NCI-H2081 (cell line): ENCODE measurements at regions not wholly inside any gene's neighbourhood (a gene's known extent, or its start where the extent isn't known, plus 50 kb on each side); places are given as distances from the start of the nearest gene placed in this dataset.

Experiments
- DNase-seq, 2 experiments: peaks; one replicate each; lab custom pipeline; 2025; lab: John Stamatoyannopoulos, UW

DNA sequence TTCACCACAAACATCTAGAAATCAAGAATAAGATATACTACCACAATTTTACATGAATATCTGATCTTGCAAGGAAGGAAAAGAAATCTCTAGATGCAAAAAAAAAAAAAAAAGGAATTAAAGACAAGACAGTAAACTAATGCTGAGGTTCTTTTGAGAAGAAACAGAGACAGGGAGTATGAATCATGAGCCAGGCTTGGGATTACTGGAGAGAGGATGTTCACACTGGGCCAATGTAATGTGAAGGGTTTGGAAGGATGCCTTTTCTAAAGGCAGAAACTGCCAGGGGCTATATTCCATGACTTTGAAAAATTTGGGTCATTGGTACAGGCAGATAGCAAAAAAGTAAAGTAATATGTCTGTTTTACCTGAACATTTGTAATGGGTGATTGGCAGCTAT lies 573.0 kb upstream of the IGFBP3 start:
- DNase-seq = no peak

DNA sequence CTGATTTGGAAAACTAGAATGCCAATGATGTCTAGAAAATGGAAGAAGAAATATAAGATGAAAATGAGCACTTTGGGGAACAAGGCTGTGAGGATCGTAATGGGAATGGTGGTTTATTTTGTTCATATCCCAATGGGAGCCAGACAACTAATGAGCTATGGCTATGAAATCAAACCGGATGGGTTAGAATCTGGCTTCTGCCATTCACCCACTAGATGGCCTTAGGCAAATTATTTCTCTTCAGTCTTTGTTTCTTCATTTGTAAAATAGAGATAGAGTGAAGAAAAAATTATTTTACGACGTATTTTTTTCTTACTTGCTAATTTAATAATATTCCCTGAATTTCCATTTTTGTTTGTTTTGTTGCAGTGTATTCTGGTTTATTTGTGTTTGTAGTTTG lies 572.1 kb upstream of the IGFBP3 start:
- DNase-seq = no peak

DNA sequence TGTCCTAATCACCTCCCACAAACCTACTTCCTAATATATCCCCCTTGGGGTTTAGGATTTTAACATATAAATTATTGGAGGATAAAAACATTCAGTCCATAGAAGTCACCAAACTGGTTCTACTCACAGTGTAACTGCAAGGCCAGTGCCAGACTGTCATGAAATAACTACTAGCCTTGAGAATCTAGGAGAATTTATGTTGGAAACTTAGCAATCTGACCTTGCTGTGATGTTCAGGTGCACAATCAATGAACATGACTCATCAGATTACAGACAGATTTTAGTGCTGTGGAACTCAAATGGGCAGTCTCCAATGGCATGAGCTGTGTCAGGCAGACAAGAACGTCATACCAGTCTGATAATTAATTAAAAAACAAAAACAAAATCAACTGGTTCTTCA lies 571.4 kb upstream of the IGFBP3 start:
- no peak for DNase-seq

DNA sequence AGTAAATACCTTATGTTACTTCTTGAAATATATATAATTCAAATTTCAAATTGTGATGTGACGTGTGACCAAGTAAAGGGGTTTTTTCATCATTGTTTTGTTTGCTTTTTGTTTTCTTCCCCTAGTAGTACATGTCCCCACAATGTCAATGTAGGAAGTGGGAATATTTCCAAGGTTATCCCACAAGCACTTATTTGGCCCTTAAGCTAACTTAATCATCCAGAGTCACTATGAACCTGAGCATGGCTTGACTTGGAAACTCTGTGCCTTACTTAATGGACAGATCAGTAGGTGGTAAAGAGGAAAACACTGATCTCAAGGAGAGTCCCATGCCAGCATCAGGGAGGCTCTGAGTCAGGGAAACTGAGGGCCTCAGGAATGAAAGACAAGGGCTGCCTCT lies 569.3 kb upstream of the IGFBP3 start:
- no peak for DNase-seq

DNA sequence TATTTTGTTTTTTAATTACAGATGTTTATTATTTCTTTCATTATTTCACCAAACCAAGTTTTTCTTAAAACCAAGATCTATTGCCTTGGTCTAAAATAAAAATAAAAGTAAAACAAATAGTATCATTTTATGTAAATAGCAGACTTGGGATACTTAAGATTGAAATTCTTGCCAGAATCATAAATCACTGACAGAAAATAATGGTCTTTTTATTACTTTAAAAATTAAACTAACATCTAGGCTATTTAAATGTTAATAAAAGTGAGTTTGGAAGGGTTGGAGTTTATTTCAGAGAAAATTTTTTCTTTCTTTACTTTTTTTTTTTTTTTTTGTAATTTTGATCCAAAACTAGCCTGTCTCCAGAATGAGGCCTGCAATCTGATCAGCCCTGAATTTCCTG lies 568.0 kb upstream of the IGFBP3 start:
- DNase-seq = no peak

DNA sequence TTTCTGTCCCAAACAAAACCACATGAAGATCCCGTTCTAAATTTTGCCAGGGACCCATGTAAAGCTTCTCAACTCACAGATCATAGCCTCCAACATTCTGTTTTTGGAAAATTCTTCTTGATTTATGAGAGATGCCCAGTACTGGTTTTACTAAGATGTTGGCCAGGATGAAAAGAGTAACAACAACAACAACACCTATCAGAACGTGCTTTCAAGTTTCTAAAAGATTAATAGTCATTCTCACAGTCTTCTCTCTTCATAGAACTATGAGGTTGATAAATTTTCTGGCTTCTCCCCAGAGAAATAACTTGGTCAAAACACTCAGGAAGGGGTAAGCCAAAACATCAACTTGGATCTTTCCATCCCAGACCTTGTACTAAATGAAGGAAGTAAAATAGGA lies 567.5 kb upstream of the IGFBP3 start:
- DNase-seq = no peak

DNA sequence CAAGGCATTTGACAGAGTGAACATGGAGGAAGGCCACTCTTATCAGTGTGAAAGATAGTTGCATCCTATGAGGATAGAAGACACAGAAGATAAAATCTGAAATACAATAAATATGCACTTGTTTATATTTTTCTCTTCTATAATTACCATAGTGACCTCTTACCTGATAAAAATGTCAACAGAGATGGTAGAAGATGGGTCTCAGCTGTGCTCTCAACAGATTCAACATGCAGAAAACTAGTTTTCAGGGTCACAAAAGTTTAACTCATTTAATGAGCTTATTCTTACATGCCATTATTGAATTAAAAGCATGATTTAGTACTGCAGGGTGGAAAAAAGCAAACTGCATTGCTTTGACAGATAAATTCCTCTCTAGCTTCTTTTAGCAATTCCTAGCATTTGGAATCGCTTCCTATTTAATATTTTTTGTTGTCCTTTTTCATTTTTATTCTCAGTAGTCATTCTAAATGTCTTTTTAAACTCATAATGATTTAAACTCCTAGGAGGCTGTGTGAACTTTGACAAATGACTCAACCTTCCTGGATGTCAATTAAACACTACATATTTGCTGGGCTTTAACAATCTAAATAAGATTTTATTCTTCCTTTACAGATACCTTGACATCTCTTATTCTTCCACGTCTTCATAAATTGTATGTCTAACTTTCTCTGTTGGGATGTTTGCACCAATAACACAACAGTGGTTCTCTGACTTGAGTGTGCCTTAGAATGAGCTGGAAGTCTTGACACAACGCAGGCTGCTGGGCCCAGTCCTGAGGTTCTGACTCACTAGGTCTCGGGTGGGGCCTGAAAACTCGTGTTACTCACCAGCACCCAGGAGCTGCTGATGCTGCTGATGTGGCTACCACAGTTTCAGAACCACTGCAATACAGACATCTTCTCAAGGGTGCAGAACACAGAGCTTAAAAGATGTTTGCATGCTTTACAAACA lies 565.5 kb upstream of the IGFBP3 start:
- DNase-seq = no peak

DNA sequence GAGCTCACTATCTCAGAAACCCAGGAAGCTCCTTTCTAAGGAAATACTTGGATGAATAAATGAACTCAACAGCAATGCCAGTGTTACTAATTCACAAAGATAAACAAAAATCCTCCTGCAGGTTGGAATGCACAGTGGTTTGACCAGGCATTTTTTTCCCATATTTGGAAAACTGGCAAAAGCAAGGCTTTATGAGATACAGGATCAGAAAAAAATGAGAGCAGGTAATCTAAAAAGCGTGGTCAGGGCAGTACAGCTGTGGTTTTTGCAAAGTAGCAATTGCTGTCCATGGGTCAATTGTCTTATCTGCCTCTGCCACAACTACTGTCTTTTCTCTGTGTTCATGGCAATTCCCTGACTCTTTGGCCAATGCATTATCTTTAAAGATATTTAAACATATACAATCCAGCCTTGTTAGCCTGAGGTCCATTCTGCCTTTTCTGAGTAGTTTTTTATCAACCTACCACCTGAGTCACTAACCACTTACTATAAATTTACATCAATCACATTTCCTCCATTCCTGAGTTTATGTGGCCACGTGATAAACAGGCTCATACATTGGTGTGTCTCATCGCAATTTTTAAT lies 564.5 kb upstream of the IGFBP3 start:
- no peak for DNase-seq

DNA sequence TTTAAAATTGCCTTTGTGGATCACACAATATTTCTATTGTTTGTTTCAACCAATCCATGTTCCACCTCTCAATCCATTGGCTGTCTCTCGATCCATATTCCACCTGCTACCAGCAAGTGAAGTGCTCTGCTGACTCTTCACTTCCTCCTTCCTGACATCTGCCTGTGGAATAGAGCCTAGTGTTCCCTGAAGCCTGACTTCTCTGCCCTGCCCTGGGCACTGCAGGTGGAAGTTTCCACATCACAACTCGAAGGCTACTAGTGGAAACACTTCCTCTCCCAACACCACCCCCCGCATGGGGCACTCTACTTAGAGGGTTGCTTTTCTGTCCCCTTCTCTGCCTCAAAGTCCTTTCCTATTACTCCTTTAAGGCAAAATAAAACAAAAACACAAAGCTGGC lies 563.8 kb upstream of the IGFBP3 start:
- DNase-seq = no peak

DNA sequence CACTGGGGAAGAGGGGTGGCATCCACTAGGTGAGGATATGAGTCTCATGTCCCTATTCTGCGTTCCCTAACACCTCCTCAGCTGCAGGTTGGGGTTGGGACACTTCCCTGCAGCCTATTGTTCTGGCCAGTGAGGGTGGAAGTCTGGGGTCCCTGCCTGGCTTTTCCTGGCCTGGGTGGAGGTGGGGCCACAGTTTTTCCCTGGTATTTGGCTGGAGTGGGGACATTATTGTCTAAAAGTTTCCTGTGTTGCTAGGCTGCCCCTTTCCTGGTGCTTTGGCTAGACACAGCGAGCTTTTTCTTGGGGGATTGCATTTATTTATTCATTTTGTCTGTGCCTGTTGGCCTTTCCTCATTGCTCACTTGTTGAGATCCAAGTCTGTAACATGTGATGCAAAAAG lies 559.5 kb upstream of the IGFBP3 start:
- no peak for DNase-seq

DNA sequence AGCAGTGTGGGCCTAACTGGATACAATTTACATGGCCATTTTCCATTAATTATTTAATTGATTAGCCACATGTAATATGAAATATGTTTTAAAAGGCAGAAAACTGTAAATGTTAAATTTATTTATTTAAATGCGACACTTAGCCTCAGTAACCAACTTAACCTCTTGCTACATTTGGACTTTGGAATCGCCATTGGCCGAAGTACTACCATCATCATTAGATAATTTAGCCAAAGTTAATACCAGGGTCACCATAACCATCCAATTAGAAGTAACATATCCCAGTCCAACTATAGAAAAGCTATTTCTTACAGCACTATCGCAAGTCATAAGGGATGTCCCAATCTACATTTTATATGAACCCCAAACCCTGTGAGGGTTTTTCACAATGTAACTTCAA lies 558.6 kb upstream of the IGFBP3 start:
- no peak for DNase-seq

DNA sequence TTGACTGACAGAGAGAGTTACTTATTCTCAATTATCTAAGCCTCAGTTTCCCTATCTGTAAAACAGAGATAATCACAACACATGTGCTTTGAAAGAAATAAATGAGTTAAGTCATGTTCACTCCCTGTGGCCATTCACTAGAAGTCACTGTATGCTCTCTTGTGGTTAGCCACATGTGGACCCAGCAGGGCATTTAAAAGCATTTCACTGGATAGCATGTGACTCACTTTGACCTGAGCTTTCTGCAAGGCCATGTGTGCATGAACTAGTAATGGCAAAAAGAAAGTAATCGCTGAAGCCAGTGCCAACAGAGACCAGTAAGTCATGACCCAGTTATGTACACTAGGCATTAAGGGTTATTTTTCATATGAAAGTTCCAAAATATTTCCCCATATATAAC lies 557.0 kb upstream of the IGFBP3 start:
- DNase-seq = no peak

DNA sequence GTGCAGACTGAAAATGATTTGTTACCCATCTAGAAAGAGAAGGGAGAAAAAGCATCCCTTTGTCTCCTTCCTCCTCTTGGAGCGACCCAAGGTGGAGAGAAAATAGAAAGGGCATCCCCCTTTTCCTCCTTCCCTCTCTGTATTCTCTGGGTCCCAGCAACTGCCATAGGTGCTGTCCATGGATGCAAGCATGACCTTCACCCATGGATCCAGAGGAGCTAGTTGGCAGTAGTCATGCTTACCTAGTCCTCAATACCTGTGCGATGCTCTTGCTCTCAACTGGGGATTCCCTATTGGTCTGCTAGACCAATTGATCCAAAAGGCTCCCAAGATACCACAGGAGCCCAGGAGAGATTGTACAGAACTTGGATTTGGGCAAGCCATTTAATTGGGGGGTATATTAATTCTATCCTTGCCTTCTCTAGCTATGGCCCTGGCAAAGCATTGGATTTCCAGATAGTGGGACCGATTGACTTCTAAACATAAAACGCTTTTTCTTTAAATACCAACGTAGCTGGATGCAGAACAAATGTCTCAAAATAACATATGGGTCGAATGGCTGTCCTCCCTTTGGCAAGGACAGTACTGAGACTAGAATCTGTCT lies 547.8 kb upstream of the IGFBP3 start:
- no peak for DNase-seq

DNA sequence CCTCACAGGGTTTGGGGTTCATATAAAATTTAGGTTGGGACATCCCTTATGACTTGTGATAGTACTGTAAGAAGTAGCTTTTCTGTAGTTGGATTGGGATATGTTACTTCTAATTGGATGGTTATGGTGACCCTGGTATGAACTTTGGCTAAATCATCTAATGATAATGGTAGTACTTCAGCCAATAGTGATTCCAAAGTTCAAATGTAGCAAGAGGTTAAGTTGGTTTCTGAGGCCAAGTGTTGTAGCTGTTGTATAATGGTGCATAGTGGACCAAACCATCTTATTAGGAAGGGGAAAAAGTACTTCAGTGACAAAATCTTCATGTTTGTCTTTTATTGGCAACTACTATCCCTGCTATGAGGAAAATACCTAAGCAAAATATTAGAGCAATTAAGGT lies 542.1 kb upstream of the IGFBP3 start:
- no peak for DNase-seq

DNA sequence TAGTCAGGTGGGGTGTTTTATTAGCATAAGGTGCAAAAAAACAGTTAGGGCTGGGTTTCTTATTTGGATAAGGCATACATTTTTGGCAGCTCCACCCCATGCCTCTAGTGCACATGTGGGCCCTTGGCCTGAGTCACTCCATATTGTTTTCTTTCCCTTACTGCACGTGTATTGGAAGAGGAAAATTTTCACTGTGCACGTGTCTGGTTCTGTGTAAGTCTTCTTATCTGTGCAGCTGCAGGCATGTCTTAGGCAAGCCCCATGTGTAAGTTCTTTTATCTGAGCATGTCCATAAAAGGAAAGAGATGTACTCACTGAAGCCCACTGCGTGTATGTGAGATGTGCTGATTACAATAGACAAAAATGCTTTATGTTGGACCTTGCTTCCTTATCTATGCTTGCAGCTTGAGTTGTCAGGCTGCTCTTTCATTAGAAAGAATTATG lies 540.3 kb upstream of the IGFBP3 start:
- no peak for DNase-seq

DNA sequence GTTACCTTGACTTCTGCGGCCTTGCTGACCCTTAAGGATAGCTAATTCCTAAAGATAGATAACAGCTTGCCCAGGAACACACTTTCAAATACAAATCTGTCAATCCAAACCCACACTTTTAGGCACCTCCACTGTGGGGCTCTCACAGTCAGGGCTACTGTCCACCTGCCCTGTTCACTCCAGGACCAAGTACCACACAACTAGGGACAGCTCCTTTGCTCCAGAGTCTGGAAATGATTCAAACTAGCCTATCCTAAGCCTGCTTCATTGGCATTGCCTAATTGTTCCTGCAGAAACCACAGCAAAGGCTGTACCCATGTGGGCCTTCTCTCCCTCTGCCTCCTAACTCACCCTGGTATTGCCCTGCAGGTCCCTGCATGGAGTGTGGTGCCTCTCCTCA lies 538.9 kb upstream of the IGFBP3 start:
- no peak for DNase-seq

DNA sequence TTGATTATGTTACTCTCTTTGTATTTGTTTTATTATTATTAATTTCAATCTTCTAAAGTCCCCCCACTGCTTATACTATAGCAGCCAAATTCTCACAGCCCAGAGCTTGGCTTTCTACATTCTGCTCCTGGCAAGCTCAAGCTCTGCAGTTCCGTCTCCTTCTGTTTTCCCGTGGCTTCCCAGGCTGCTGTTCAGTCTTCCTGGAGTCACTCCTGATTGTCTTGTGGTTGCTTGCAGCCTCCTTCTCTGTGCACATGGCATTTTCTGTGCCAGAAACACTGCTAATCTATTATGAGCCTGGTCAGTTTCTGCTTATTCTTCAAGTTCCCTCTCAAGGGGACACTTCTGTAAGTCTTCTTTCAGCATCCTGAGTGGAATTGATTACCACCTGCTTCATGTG lies 533.7 kb upstream of the IGFBP3 start:
- DNase-seq = no peak

DNA sequence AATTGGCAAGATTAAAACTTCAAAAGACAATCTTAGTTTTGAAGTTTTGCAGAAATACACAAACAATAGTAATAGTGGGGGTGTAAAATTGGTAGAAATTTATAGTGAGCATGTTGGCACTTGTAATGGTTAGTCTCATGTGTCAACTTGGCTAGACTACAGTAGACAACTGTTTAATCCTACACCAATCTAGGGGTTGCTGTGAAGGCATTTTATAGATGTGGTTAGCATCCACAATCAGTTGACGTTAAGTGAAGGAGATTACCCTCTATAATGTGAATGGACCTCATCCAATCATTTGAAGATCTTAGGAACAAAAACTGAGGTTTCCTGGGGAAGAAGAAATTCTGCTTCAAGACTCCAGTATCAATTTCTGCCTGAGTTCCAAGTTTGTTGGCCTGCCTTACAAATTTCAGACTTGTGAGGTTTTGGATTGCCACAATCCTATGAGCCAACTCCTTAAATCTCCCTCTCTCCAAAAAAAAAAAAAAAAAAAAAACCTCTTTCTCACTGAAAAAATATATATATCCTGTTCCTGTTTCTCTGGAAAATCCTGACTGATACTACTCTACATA lies 531.6 kb upstream of the IGFBP3 start:
- no peak for DNase-seq

DNA sequence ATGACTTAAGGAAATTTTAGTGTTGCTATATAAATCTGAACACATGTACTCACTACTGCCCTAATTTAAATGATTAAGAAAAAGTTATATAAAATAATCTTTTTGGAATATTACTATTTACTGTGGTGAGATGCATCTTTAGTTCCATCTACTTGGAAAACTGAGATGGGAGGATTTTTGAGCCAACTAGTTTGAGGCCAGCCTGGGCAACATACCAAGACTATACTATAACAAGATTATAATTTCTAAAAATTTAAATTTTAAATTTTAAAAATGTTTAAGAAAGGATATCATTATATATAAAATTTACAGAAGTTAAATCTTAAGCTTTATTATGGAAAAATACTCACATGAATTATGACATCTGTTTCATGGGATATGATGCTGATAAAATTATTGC lies 530.8 kb upstream of the IGFBP3 start:
- no peak for DNase-seq

DNA sequence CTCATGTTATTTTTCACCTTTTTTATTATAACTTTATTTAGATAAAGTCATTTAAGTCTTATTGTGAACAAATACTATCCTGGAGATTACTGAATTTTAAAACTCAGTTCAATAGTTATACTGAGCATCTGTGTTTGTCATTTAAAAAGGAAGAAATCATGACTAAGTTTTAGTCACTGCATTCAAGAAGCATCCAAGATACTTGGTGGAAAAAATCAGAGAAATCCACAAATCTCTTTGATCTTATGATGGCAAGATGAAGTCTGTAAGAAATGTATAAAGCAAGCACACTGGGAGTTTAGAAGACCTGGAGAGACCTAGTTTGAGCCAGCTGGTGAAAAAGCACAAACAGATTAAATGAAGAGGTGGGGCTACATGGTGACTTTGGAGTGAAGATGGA lies 529.8 kb upstream of the IGFBP3 start:
- no peak for DNase-seq

DNA sequence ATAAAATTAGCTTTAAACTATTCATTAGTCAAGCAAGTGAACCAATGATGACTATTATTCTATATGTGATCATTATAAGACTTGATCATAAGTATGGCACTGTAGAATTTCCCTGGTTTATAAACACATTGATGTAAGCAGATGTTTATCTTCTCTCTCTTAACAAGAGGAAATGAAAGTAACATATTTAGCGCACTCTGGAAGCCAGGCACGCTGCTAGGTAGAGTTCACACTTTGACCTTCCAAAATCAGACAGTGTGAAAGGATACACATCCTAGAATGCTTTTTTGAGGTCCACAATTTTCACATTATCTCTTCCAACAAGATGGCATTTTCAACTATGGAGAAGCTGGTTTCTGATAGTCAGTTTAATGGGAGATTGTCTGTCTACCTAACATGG lies 529.4 kb upstream of the IGFBP3 start:
- no peak for DNase-seq

DNA sequence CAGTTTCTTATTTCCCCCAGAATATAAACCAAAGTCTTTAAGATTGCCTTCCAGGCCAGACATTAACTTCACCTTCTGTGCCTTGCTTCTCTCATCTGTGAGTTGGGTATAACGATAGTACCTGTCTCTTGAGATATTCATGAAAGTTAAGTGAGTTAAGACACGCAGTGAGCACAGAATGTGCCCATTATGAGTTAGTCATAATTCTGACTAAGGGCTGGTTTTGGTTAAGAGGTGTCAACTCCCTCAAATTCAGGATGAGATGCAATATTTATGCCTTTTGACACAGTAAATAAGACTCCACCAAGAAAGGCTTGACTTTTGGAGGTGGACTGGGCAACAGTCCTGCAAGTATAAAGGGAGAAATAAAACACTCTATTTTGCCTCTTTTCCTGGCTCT lies 528.7 kb upstream of the IGFBP3 start:
- DNase-seq = no peak

DNA sequence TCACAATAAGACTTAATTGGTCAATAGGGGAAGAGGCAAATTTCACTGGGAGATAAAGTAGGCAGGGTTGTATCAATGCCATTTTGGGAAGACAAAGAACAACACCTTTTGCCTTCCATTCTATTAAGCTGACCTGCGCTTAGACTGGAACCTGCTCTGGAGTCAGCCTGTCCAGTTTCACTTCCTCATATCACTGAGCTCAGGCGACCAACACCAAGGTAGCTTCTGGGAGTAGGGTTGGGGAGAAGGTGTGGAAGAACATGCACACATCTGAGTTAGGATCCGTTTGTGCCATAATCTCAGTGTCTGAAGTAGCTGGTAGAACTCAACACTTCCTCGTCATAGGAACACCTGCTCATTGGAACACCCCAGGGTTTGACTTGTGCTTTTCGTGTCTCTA lies 527.4 kb upstream of the IGFBP3 start:
- no peak for DNase-seq
